ENCODE measurements at regions not wholly inside any gene's neighbourhood (a gene's known extent, or its start where the extent isn't known, plus 50 kb on each side); places are given as distances from the start of the nearest gene placed in this dataset.

DNA sequence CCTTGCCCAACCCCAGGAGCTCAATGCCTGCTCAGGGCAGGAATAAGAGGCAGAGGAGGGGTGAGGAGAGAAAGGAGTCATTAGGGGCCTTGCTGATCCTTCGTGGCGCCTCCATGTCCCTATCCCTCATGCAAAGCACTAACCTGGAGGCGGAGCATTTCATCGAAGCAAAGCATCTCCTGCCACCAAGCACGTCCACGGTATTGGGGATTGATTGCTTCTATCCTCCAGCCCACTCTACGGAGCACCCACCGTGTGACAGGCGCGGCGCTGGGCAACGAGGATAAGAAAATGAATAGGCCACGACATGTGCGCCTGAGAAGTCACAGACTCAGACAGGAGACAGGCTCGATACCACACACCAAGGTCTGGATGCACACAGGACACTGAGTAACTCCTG is 67.0 kb downstream of the IGLL1 start:
- POLR2A ChIA-PET (ENCODE audit: unreplicated experiment) = no interaction called here

DNA sequence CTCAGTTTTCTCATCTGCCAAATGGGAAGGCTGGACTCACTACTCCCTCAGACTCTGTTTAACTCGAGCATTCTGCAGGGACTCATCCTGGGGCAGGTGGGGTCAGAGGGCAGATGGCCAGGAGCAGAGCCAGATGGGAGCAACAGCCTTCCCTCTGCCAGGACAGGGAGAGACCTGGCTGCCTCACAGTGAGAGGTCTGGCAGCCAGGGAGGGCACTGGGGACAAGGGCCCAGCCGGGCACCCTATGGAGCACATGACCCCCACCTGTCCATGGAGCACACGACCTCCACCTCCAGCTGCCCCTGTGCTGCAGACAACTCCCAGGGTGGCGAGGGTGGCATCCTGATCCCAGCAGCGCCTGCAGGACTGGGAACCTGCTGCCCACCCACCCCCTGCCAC is 67.4 kb downstream of the IGLL1 start:
- DNase-seq = no peak
- Histone ChIP-seq H3K79me2 (ENCODE audit: low read depth) (no peaks in the 10 kb centered on the region), H2AFZ (no peak overlapping the region), H3K4me1 (replicated peaks; ENCODE audit: insufficient read depth) (no peaks in the 10 kb centered on the region), H3K4me3 (no peak overlapping the region), H3K9me3 (ENCODE audit: insufficient read depth, low read depth) (no peaks in the 10 kb centered on the region), H3K4me2 (no peak overlapping the region), H3F3A (ENCODE audit: insufficient read depth, low read depth) (no peaks in the 10 kb centered on the region), H3K27ac (no peak overlapping the region), H3K27me3 (ENCODE audit: insufficient read depth, low read depth) (peaks cover 53% of the 10 kb centered on the region), H3K36me3 (ENCODE audit: low read depth) (no peaks in the 10 kb centered on the region), H3K9me2 (ENCODE audit: insufficient read depth) (no peaks in the 10 kb centered on the region), H4K20me1 (ENCODE audit: insufficient read depth) (no peaks in the 10 kb centered on the region)
- intact Hi-C loops (cut with micrococcal nuclease; ENCODE audit: unreplicated experiment) = no loop called here
- ChIA-PET POLR2A (ENCODE audit: unreplicated experiment) (no interaction called here), CTCF (no interaction called here)
- TF ChIP-seq, protein P1, sequence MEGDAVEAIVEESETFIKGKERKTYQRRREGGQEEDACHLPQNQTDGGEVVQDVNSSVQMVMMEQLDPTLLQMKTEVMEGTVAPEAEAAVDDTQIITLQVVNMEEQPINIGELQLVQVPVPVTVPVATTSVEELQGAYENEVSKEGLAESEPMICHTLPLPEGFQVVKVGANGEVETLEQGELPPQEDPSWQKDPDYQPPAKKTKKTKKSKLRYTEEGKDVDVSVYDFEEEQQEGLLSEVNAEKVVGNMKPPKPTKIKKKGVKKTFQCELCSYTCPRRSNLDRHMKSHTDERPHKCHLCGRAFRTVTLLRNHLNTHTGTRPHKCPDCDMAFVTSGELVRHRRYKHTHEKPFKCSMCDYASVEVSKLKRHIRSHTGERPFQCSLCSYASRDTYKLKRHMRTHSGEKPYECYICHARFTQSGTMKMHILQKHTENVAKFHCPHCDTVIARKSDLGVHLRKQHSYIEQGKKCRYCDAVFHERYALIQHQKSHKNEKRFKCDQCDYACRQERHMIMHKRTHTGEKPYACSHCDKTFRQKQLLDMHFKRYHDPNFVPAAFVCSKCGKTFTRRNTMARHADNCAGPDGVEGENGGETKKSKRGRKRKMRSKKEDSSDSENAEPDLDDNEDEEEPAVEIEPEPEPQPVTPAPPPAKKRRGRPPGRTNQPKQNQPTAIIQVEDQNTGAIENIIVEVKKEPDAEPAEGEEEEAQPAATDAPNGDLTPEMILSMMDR (conservative IDR thresholded peaks at IDR 0.05) = no peak
- no peak for TF ChIP-seq EZH2 (IDR thresholded peaks at IDR 0.05; ENCODE audit: low read depth)
- no TSS peak for BruUV-seq (replicated peaks)

More for the DNA sequence above, 67.0 kb downstream of the IGLL1 start:
- Histone ChIP-seq H3K79me2 (ENCODE audit: low read depth) (no peaks in the 10 kb centered on the region), H3K27me3 (ENCODE audit: insufficient read depth, low read depth) (peaks cover 49% of the 10 kb centered on the region), H4K20me1 (ENCODE audit: insufficient read depth) (no peaks in the 10 kb centered on the region), H3K9me2 (ENCODE audit: insufficient read depth) (no peaks in the 10 kb centered on the region), H3K4me2 (no peak overlapping the region), H2AFZ (no peak overlapping the region), H3F3A (ENCODE audit: insufficient read depth, low read depth) (no peaks in the 10 kb centered on the region), H3K9me3 (ENCODE audit: insufficient read depth, low read depth) (no peaks in the 10 kb centered on the region), H3K27ac (no peak overlapping the region), H3K36me3 (ENCODE audit: low read depth) (no peaks in the 10 kb centered on the region), H3K4me3 (no peak overlapping the region), H3K4me1 (replicated peaks; ENCODE audit: insufficient read depth) (no peaks in the 10 kb centered on the region)
- no TSS peak for BruUV-seq (replicated peaks)
- DNase-seq = no peak
- CTCF ChIA-PET = no interaction called here
- TF ChIP-seq, protein P1 (conservative IDR thresholded peaks at IDR 0.05) = no peak
- no peak for TF ChIP-seq EZH2 (IDR thresholded peaks at IDR 0.05; ENCODE audit: low read depth)
- intact Hi-C loops (cut with micrococcal nuclease; ENCODE audit: unreplicated experiment) = no loop called here

- Histone ChIP-seq H4K20me1 (ENCODE audit: insufficient read depth) (no peaks in the 10 kb centered on the region), H3K9me2 (ENCODE audit: insufficient read depth) (no peaks in the 10 kb centered on the region), H3K4me1 (replicated peaks; ENCODE audit: insufficient read depth) (no peaks in the 10 kb centered on the region), H3K9me3 (ENCODE audit: insufficient read depth, low read depth) (no peaks in the 10 kb centered on the region), H3K4me3 (no peak overlapping the region), H3K27ac (no peak overlapping the region), H3K27me3 (ENCODE audit: insufficient read depth, low read depth) (peaks cover 57% of the 10 kb centered on the region), H3K36me3 (ENCODE audit: low read depth) (no peaks in the 10 kb centered on the region), H2AFZ (no peak overlapping the region), H3K4me2 (no peak overlapping the region), H3K79me2 (ENCODE audit: low read depth) (no peaks in the 10 kb centered on the region), H3F3A (ENCODE audit: insufficient read depth, low read depth) (no peaks in the 10 kb centered on the region)
- no TSS peak for BruUV-seq (replicated peaks)
- intact Hi-C loops (cut with micrococcal nuclease; ENCODE audit: unreplicated experiment) = no loop called here
- CTCF ChIA-PET = no interaction called here
- POLR2A ChIA-PET (ENCODE audit: unreplicated experiment) = no interaction called here
- DNase-seq = no peak
- TF ChIP-seq, protein P1 (conservative IDR thresholded peaks at IDR 0.05) = no peak
- TF ChIP-seq EZH2 (IDR thresholded peaks at IDR 0.05; ENCODE audit: low read depth) = no peak
Measured at GRCh38 chr22:23512348-23512705, 67.8 kb downstream of the IGLL1 start.

All from PC-9 (cell line).